Nephron (organoid): ENCODE measurements at regions not wholly inside any gene's neighbourhood (a gene's known extent, or its start where the extent isn't known, plus 50 kb on each side); places are given as distances from the start of the nearest gene placed in this dataset.

Experiments used
- H3K27ac Mint-ChIP-seq, 3 experiments: 2 replicates each; pipeline ENCODE4 v1.8.0; 2020; ENCODE audit warnings: mixed read lengths in 3 of 3, mild to moderate bottlenecking in 2 of 3, moderate library complexity in 1 of 3
- H3K27me3 Mint-ChIP-seq: 2 replicates; pipeline ENCODE4 v1.8.0; 2021; ENCODE audit warnings: low read depth, mild to moderate bottlenecking, moderate library complexity, mixed read lengths
- H3K36me3 Mint-ChIP-seq: 2 replicates; pipeline ENCODE4 v1.8.0; 2020; ENCODE audit warnings: low read depth, mixed read lengths
- H3K4me1 Mint-ChIP-seq: 2 replicates; pipeline ENCODE4 v1.8.0; 2020; ENCODE audit warnings: mixed read lengths
- H3K4me3 Mint-ChIP-seq, 3 experiments: 2 replicates each; pipeline ENCODE4 v1.8.0; 2020; ENCODE audit warnings: mild to moderate bottlenecking in 3 of 3, mixed read lengths in 3 of 3, moderate library complexity in 2 of 3
- H3K9me3 Mint-ChIP-seq: 2 replicates; pipeline ENCODE4 v1.8.0; 2020; ENCODE audit warnings: mixed read lengths
- CTCF ChIP-seq, 3 experiments: fragments of 200-600 bp; sonication (generic); IDR thresholded peaks; one replicate each; pipeline ENCODE4 v1.5.0; 2021; ENCODE audit warnings: antibody characterized with exemption in 3 of 3; ENCODE audit not compliant: unreplicated experiment in 3 of 3

GRCh38 chr9:108012405-108012804 is 522.8 kb upstream of the KLF4 start:
- Mint-ChIP-seq H3K36me3 (no peaks in the 10 kb centered on the region), H3K9me3 (no peaks in the 10 kb centered on the region), H3K4me3 (no peak overlapping the region), H3K27me3 (peaks cover 12% of the 10 kb centered on the region), H3K27ac (peak overlapping the region in 1 of 3 experiments; percentile 12), H3K4me1 (peaks cover 33% of the 10 kb centered on the region)
- no peak for TF ChIP-seq CTCF (IDR thresholded peaks at IDR 0.05; ENCODE audit: unreplicated experiment in 3 of 3)

GRCh38 chr9:108003526-108003925 is 514.0 kb upstream of the KLF4 start:
- no peaks in the 10 kb centered on the region for H3K36me3 Mint-ChIP-seq
- no peaks in the 10 kb centered on the region for H3K9me3 Mint-ChIP-seq
- no peak for TF ChIP-seq CTCF (IDR thresholded peaks at IDR 0.05; ENCODE audit: unreplicated experiment in 3 of 3)
- H3K4me1 Mint-ChIP-seq = peaks cover 44% of the 10 kb centered on the region
- H3K4me3 Mint-ChIP-seq = no peak overlapping the region
- H3K27ac Mint-ChIP-seq = peak overlapping the region; percentile 87 to 92 (median 88)
- H3K27me3 Mint-ChIP-seq = peaks cover 15% of the 10 kb centered on the region

- Mint-ChIP-seq H3K4me1 (peaks cover 40% of the 10 kb centered on the region), H3K4me3 (no peak overlapping the region), H3K27me3 (peaks cover 8% of the 10 kb centered on the region), H3K9me3 (no peaks in the 10 kb centered on the region), H3K36me3 (no peaks in the 10 kb centered on the region), H3K27ac (peak overlapping the region; percentile 87 to 92 (median 88))
- TF ChIP-seq CTCF (IDR thresholded peaks at IDR 0.05; ENCODE audit: unreplicated experiment in 3 of 3) = no peak
Observed at GRCh38 chr9:108002371-108002956, 512.9 kb upstream of the KLF4 start.

GRCh38 chr9:108001237-108001636 is 511.7 kb upstream of the KLF4 start:
- peaks cover 11% of the 10 kb centered on the region for H3K27me3 Mint-ChIP-seq
- no peaks in the 10 kb centered on the region for H3K36me3 Mint-ChIP-seq
- H3K27ac Mint-ChIP-seq = peak overlapping the region in 2 of 3 experiments; percentile 50 to 92
- no peak overlapping the region for H3K4me3 Mint-ChIP-seq
- no peaks in the 10 kb centered on the region for H3K9me3 Mint-ChIP-seq
- no peak for TF ChIP-seq CTCF (IDR thresholded peaks at IDR 0.05; ENCODE audit: unreplicated experiment in 3 of 3)
- peaks cover 40% of the 10 kb centered on the region for H3K4me1 Mint-ChIP-seq

- no peaks in the 10 kb centered on the region for H3K9me3 Mint-ChIP-seq
- peaks cover 40% of the 10 kb centered on the region for H3K4me1 Mint-ChIP-seq
- no peak overlapping the region for H3K4me3 Mint-ChIP-seq
- H3K27me3 Mint-ChIP-seq = peaks cover 9% of the 10 kb centered on the region
- no peak for TF ChIP-seq CTCF (IDR thresholded peaks at IDR 0.05; ENCODE audit: unreplicated experiment in 3 of 3)
- H3K27ac Mint-ChIP-seq = peak overlapping the region in 1 of 3 experiments; percentile 6
- H3K36me3 Mint-ChIP-seq = no peaks in the 10 kb centered on the region
Observed at GRCh38 chr9:107999890-108000289, 510.3 kb upstream of the KLF4 start.

- no peak for TF ChIP-seq CTCF (IDR thresholded peaks at IDR 0.05; ENCODE audit: unreplicated experiment in 3 of 3)
- Mint-ChIP-seq H3K36me3 (no peaks in the 10 kb centered on the region), H3K27me3 (peaks cover 7% of the 10 kb centered on the region), H3K9me3 (no peaks in the 10 kb centered on the region), H3K4me1 (peaks cover 40% of the 10 kb centered on the region), H3K4me3 (no peak overlapping the region), H3K27ac (no peak overlapping the region)
Observed at GRCh38 chr9:107999011-107999410, 509.4 kb upstream of the KLF4 start.
